Stimulated activated naive CD4-positive, alpha-beta T cell treated with Interleukin-2 at 50 U/mL for 16 hours (primary cell): ENCODE measurements at regions not wholly inside any gene's neighbourhood (a gene's known extent, or its start where the extent isn't known, plus 50 kb on each side); places are given as distances from the start of the nearest gene placed in this dataset.

Experiments
- DNase-seq: peaks from one replicate; lab custom pipeline; 2025; lab: John Stamatoyannopoulos, UW

GRCh38 chr22:47715866-47716578 lies 953.6 kb downstream of the TBC1D22A start:
- DNase-seq, result no peak

- DNase-seq, result no peak
Observed at GRCh38 chr22:47713941-47714340, 951.5 kb downstream of the TBC1D22A start.

- no peak for DNase-seq
Observed at GRCh38 chr22:47710135-47710534, 947.7 kb downstream of the TBC1D22A start.

- DNase-seq, result no peak
Observed at GRCh38 chr22:47705350-47705749, 942.9 kb downstream of the TBC1D22A start.

GRCh38 chr22:47698906-47699305 lies 936.5 kb downstream of the TBC1D22A start:
- DNase-seq, result no peak

GRCh38 chr22:47697861-47698260 lies 935.4 kb downstream of the TBC1D22A start:
- no peak for DNase-seq

- no peak for DNase-seq
Observed at GRCh38 chr22:47696776-47697175, 934.3 kb downstream of the TBC1D22A start.

- no peak for DNase-seq
Observed at GRCh38 chr22:47695176-47695575, 932.7 kb downstream of the TBC1D22A start.

GRCh38 chr22:47694536-47695130 lies 932.2 kb downstream of the TBC1D22A start:
- no peak for DNase-seq

GRCh38 chr22:47693606-47694005 lies 931.2 kb downstream of the TBC1D22A start:
- no peak for DNase-seq

GRCh38 chr22:47692811-47693210 lies 930.4 kb downstream of the TBC1D22A start:
- no peak for DNase-seq

GRCh38 chr22:47691152-47691895 lies 928.9 kb downstream of the TBC1D22A start:
- no peak for DNase-seq

GRCh38 chr22:47690586-47690985 lies 928.1 kb downstream of the TBC1D22A start:
- no peak for DNase-seq

GRCh38 chr22:47690166-47690565 lies 927.7 kb downstream of the TBC1D22A start:
- DNase-seq, result no peak

- DNase-seq, result no peak
Observed at GRCh38 chr22:47687776-47688175, 925.3 kb downstream of the TBC1D22A start.

GRCh38 chr22:47687346-47687655 lies 924.9 kb downstream of the TBC1D22A start:
- no peak for DNase-seq

- DNase-seq, result no peak
Observed at GRCh38 chr22:47686594-47687345, 924.3 kb downstream of the TBC1D22A start.

- no peak for DNase-seq
Observed at GRCh38 chr22:47681411-47682165, 919.1 kb downstream of the TBC1D22A start.

- DNase-seq, result no peak
Observed at GRCh38 chr22:47678636-47679287, 916.3 kb downstream of the TBC1D22A start.

- DNase-seq, result no peak
Observed at GRCh38 chr22:47678048-47678447, 915.6 kb downstream of the TBC1D22A start.

GRCh38 chr22:47676685-47677084 lies 914.2 kb downstream of the TBC1D22A start:
- no peak for DNase-seq
